ENCODE measurements at regions not wholly inside any gene's neighbourhood (a gene's known extent, or its start where the extent isn't known, plus 50 kb on each side); places are given as distances from the start of the nearest gene placed in this dataset.
"Not testable (repeated sequence)": the region's sequence is repeated elsewhere in the genome, so short reads cannot be mapped to it uniquely, and the experiment has no call there.

- not testable (repeated sequence) for DNase-seq
Observed at GRCh38 chr20:18876394-18876793, 62.8 kb downstream of the SCP2D1 start.

- DNase-seq, result peak; percentile 37
Observed at GRCh38 chr20:18879262-18879661, 65.7 kb downstream of the SCP2D1 start.

GRCh38 chr20:18886756-18887155, 73.2 kb downstream of the SCP2D1 start:
- DNase-seq, result no peak

GRCh38 chr20:18901980-18902737, 88.6 kb downstream of the SCP2D1 start:
- DNase-seq, result no peak

- no peak for DNase-seq
Observed at GRCh38 chr20:18904192-18904591, 90.6 kb downstream of the SCP2D1 start.

- no peak for DNase-seq
Observed at GRCh38 chr20:18904624-18905023, 91.0 kb downstream of the SCP2D1 start.

- no peak for DNase-seq
Observed at GRCh38 chr20:18906046-18906445, 92.5 kb downstream of the SCP2D1 start.

- DNase-seq, result no peak
Observed at GRCh38 chr20:18907353-18907752, 93.8 kb downstream of the SCP2D1 start.

- no peak for DNase-seq
Observed at GRCh38 chr20:18908109-18908508, 94.5 kb downstream of the SCP2D1 start.

- no peak for DNase-seq
Observed at GRCh38 chr20:18909254-18909653, 95.7 kb downstream of the SCP2D1 start.

GRCh38 chr20:18913701-18914100, 100.1 kb downstream of the SCP2D1 start:
- DNase-seq, result no peak

- no peak for DNase-seq
Observed at GRCh38 chr20:18914796-18915195, 101.2 kb downstream of the SCP2D1 start.

GRCh38 chr20:18916886-18917750, 103.5 kb downstream of the SCP2D1 start:
- no peak for DNase-seq

- no peak for DNase-seq
Observed at GRCh38 chr20:18919996-18920395, 106.4 kb downstream of the SCP2D1 start.

GRCh38 chr20:18921291-18921690, 107.7 kb downstream of the SCP2D1 start:
- DNase-seq, result no peak

- DNase-seq, result no peak
Observed at GRCh38 chr20:18922251-18922650, 108.7 kb downstream of the SCP2D1 start.

- no peak for DNase-seq
Observed at GRCh38 chr20:18922898-18923297, 109.3 kb downstream of the SCP2D1 start.

- DNase-seq, result no peak
Observed at GRCh38 chr20:18926965-18927364, 113.4 kb downstream of the SCP2D1 start.

GRCh38 chr20:18928626-18929025, 115.0 kb downstream of the SCP2D1 start:
- DNase-seq, result no peak

GRCh38 chr20:18929800-18930199, 116.2 kb downstream of the SCP2D1 start:
- DNase-seq, result no peak

- DNase-seq, result no peak
Observed at GRCh38 chr20:18943542-18943941, 130.0 kb downstream of the SCP2D1 start.

- no peak for DNase-seq
Observed at GRCh38 chr20:18956890-18957289, 143.3 kb downstream of the SCP2D1 start.

- no peak for DNase-seq
Observed at GRCh38 chr20:18957328-18957727, 143.7 kb downstream of the SCP2D1 start.

- no peak for DNase-seq
Observed at GRCh38 chr20:18971121-18971520, 157.5 kb downstream of the SCP2D1 start.
